ENCODE measurements at regions not wholly inside any gene's neighbourhood (a gene's known extent, or its start where the extent isn't known, plus 50 kb on each side); places are given as distances from the start of the nearest gene placed in this dataset.

- Histone ChIP-seq H3K9ac (no peak overlapping the region), H4K20me1 (ENCODE audit: insufficient read depth) (no peaks in the 10 kb centered on the region), H3F3A (ENCODE audit: insufficient read depth) (no peaks in the 10 kb centered on the region), H3K4me3 (no peak overlapping the region), H3K9me2 (ENCODE audit: insufficient read depth) (no peaks in the 10 kb centered on the region), H3K4me1 (ENCODE audit: insufficient read depth) (no peaks in the 10 kb centered on the region), H3K36me3 (ENCODE audit: low read depth) (no peaks in the 10 kb centered on the region), H3K27me3 (replicated peaks; ENCODE audit: insufficient read depth) (no peaks in the 10 kb centered on the region), H3K27ac (no peak overlapping the region), H3K79me2 (ENCODE audit: insufficient read depth) (no peaks in the 10 kb centered on the region), H2AFZ (no peak overlapping the region), H3K4me2 (ENCODE audit: unreplicated experiment) (no peak overlapping the region), H3K9me3 (ENCODE audit: low read depth) (no peaks in the 10 kb centered on the region)
- no peak for DNase-seq
- TF ChIP-seq EZH2phosphoT487 (IDR thresholded peaks at IDR 0.05; ENCODE audit: insufficient read depth, low read depth) (no peak), EZH2 (IDR thresholded peaks at IDR 0.05; ENCODE audit: insufficient read depth, poor library complexity, severe bottlenecking) (no peak)
- in situ Hi-C loops (cut with MboI): no loop called here
These were observed 684.6 kb downstream of the PLCL1 start for GRCh38 chr2:198488964-198489363.

- 0 out of 2 replicates have a peak overlapping the region, but pooled peaks have one; percentile 18 for H3K27ac ChIP-seq
- no peaks in the 10 kb centered on the region for H4K20me1 ChIP-seq (ENCODE audit: insufficient read depth)
- H3F3A ChIP-seq (ENCODE audit: insufficient read depth): peaks cover 10% of the 10 kb centered on the region
- in situ Hi-C loops (cut with MboI): no loop called here
- peak overlapping the region; percentile 17 for H3K4me2 ChIP-seq (ENCODE audit: unreplicated experiment)
- WGBS, 2 experiments (ENCODE audit: low coverage in 1 of 2, low lambda C conversion rate in 2 of 2, missing lambda C conversion rate in 2 of 2): 2 to 5% methylated on average over 2 of the region's 2 CpGs
- no peak for TF ChIP-seq EZH2 (IDR thresholded peaks at IDR 0.05; ENCODE audit: insufficient read depth, poor library complexity, severe bottlenecking)
- no peak for TF ChIP-seq EZH2phosphoT487 (IDR thresholded peaks at IDR 0.05; ENCODE audit: insufficient read depth, low read depth)
- no peaks in the 10 kb centered on the region for H3K27me3 ChIP-seq (replicated peaks; ENCODE audit: insufficient read depth)
- peaks cover 11% of the 10 kb centered on the region; the same call in 1 of the 2 replicates for H3K4me1 ChIP-seq (ENCODE audit: insufficient read depth)
- H3K4me3 ChIP-seq: no peak overlapping the region
- H2AFZ ChIP-seq: no peak overlapping the region
- no peaks in the 10 kb centered on the region for H3K79me2 ChIP-seq (ENCODE audit: insufficient read depth)
- H3K9me2 ChIP-seq (ENCODE audit: insufficient read depth): no peaks in the 10 kb centered on the region
- peak; percentile 73 for DNase-seq
- no peaks in the 10 kb centered on the region for H3K36me3 ChIP-seq (ENCODE audit: low read depth)
- no peaks in the 10 kb centered on the region for H3K9me3 ChIP-seq (ENCODE audit: low read depth)
- H3K9ac ChIP-seq: no peak overlapping the region
These were observed 678.7 kb downstream of the PLCL1 start for GRCh38 chr2:198483051-198483450.

- Histone ChIP-seq H3F3A (ENCODE audit: insufficient read depth) (peaks cover 10% of the 10 kb centered on the region), H3K27ac (no peak overlapping the region), H3K79me2 (ENCODE audit: insufficient read depth) (no peaks in the 10 kb centered on the region), H3K4me2 (ENCODE audit: unreplicated experiment) (no peak overlapping the region), H4K20me1 (ENCODE audit: insufficient read depth) (no peaks in the 10 kb centered on the region), H2AFZ (no peak overlapping the region), H3K9ac (no peak overlapping the region), H3K27me3 (replicated peaks; ENCODE audit: insufficient read depth) (no peaks in the 10 kb centered on the region), H3K36me3 (ENCODE audit: low read depth) (no peaks in the 10 kb centered on the region), H3K4me3 (no peak overlapping the region), H3K4me1 (ENCODE audit: insufficient read depth) (peaks cover 11% of the 10 kb centered on the region; the same call in 1 of the 2 replicates), H3K9me3 (ENCODE audit: low read depth) (no peaks in the 10 kb centered on the region), H3K9me2 (ENCODE audit: insufficient read depth) (no peaks in the 10 kb centered on the region)
- no peak for TF ChIP-seq EZH2 (IDR thresholded peaks at IDR 0.05; ENCODE audit: insufficient read depth, poor library complexity, severe bottlenecking)
- TF ChIP-seq EZH2phosphoT487 (IDR thresholded peaks at IDR 0.05; ENCODE audit: insufficient read depth, low read depth): no peak
- WGBS, 2 experiments (ENCODE audit: low coverage in 1 of 2, low lambda C conversion rate in 2 of 2, missing lambda C conversion rate in 2 of 2): 83 to 86% methylated on average over 2 of the region's 2 CpGs
- DNase-seq: no peak
- in situ Hi-C loops (cut with MboI): no loop called here
These were observed 674.7 kb downstream of the PLCL1 start for GRCh38 chr2:198479065-198479464.

GRCh38 chr2:198478361-198478760 is 674.0 kb downstream of the PLCL1 start:
- DNase-seq: no peak
- H3K9me2 ChIP-seq (ENCODE audit: insufficient read depth): no peaks in the 10 kb centered on the region

GRCh38 chr2:198476007-198476406 is 671.6 kb downstream of the PLCL1 start:
- Histone ChIP-seq H2AFZ (no peak overlapping the region), H3F3A (ENCODE audit: insufficient read depth) (no peaks in the 10 kb centered on the region), H3K9ac (no peak overlapping the region), H3K79me2 (ENCODE audit: insufficient read depth) (no peaks in the 10 kb centered on the region), H3K4me3 (no peak overlapping the region), H3K27ac (no peak overlapping the region), H3K9me2 (ENCODE audit: insufficient read depth) (no peaks in the 10 kb centered on the region), H3K4me1 (ENCODE audit: insufficient read depth) (no peaks in the 10 kb centered on the region), H3K9me3 (ENCODE audit: low read depth) (no peaks in the 10 kb centered on the region), H3K36me3 (ENCODE audit: low read depth) (no peaks in the 10 kb centered on the region), H3K4me2 (ENCODE audit: unreplicated experiment) (no peak overlapping the region), H4K20me1 (ENCODE audit: insufficient read depth) (no peaks in the 10 kb centered on the region), H3K27me3 (replicated peaks; ENCODE audit: insufficient read depth) (no peaks in the 10 kb centered on the region)
- no peak for DNase-seq
- WGBS, 2 experiments (ENCODE audit: low coverage in 1 of 2, low lambda C conversion rate in 2 of 2, missing lambda C conversion rate in 2 of 2): 0 to 12% methylated on average over 1 of the region's 1 CpG
- TF ChIP-seq EZH2phosphoT487 (IDR thresholded peaks at IDR 0.05; ENCODE audit: insufficient read depth, low read depth): no peak
- TF ChIP-seq EZH2 (IDR thresholded peaks at IDR 0.05; ENCODE audit: insufficient read depth, poor library complexity, severe bottlenecking): no peak
- in situ Hi-C loops (cut with MboI): no loop called here

More at GRCh38 chr2:198478361-198478760, 674.0 kb downstream of the PLCL1 start:
- H3K27me3 ChIP-seq (replicated peaks; ENCODE audit: insufficient read depth): no peaks in the 10 kb centered on the region
- WGBS, 2 experiments (ENCODE audit: low coverage in 1 of 2, low lambda C conversion rate in 2 of 2, missing lambda C conversion rate in 2 of 2): 84 to 88% methylated on average over 1 of the region's 1 CpG
- TF ChIP-seq EZH2 (IDR thresholded peaks at IDR 0.05; ENCODE audit: insufficient read depth, poor library complexity, severe bottlenecking): no peak
- H2AFZ ChIP-seq: no peak overlapping the region
- no peaks in the 10 kb centered on the region for H4K20me1 ChIP-seq (ENCODE audit: insufficient read depth)
- H3K4me2 ChIP-seq (ENCODE audit: unreplicated experiment): no peak overlapping the region
- no peak overlapping the region for H3K4me3 ChIP-seq
- in situ Hi-C loops (cut with MboI): no loop called here
- no peak overlapping the region for H3K27ac ChIP-seq
- H3K9me3 ChIP-seq (ENCODE audit: low read depth): no peaks in the 10 kb centered on the region
- H3K9ac ChIP-seq: no peak overlapping the region
- H3K4me1 ChIP-seq (ENCODE audit: insufficient read depth): peaks cover 8% of the 10 kb centered on the region; the same call in 1 of the 2 replicates
- no peaks in the 10 kb centered on the region for H3K36me3 ChIP-seq (ENCODE audit: low read depth)
- H3K79me2 ChIP-seq (ENCODE audit: insufficient read depth): no peaks in the 10 kb centered on the region
- H3F3A ChIP-seq (ENCODE audit: insufficient read depth): peaks cover 10% of the 10 kb centered on the region
